ENCODE measurements at regions not wholly inside any gene's neighbourhood (a gene's known extent, or its start where the extent isn't known, plus 50 kb on each side); places are given as distances from the start of the nearest gene placed in this dataset.

DNA sequence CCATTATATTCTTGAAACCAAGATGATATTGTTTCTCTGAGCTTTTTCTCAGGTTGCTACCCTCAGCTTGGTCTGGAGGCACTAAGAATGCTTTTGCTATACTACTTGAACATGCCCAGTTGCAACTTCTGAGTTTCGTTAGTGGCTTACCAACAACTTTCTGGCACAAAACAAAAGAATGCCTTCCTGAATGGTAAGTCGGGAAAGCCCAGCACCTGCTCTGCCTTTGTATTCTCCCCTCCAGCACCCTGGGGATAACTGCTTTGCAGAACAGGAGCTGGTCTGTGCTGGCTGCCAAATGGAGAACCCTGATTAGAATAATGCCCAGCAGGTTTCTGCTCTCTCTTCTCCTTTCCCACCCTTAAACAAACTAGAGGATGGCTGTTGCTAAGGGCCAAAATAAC, 149.3 kb downstream of the TGFB2 start:
- TF ChIP-seq, protein P1, sequence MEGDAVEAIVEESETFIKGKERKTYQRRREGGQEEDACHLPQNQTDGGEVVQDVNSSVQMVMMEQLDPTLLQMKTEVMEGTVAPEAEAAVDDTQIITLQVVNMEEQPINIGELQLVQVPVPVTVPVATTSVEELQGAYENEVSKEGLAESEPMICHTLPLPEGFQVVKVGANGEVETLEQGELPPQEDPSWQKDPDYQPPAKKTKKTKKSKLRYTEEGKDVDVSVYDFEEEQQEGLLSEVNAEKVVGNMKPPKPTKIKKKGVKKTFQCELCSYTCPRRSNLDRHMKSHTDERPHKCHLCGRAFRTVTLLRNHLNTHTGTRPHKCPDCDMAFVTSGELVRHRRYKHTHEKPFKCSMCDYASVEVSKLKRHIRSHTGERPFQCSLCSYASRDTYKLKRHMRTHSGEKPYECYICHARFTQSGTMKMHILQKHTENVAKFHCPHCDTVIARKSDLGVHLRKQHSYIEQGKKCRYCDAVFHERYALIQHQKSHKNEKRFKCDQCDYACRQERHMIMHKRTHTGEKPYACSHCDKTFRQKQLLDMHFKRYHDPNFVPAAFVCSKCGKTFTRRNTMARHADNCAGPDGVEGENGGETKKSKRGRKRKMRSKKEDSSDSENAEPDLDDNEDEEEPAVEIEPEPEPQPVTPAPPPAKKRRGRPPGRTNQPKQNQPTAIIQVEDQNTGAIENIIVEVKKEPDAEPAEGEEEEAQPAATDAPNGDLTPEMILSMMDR (conservative IDR thresholded peaks at IDR 0.05; ENCODE audit: low read depth, low read length), result no peak
- Histone ChIP-seq H3K9ac (peak overlapping the region; percentile 52), H3K36me3 (ENCODE audit: insufficient read depth) (no peaks in the 10 kb centered on the region), H3K79me2 (ENCODE audit: insufficient read depth, low read depth) (no peaks in the 10 kb centered on the region), H4K20me1 (ENCODE audit: insufficient read depth) (no peaks in the 10 kb centered on the region), H3K27ac (peak overlapping the region; percentile 92), H3K4me3 (IDR thresholded peaks at IDR 0.05; ENCODE audit: insufficient read depth, low read depth, low read length) (no peak overlapping the region), H3K4me2 (peak overlapping the region; percentile 92), H3K27me3 (ENCODE audit: insufficient read depth, low read depth) (no peaks in the 10 kb centered on the region), H3K4me1 (ENCODE audit: low read depth, poor library complexity, severe bottlenecking) (peaks cover 81% of the 10 kb centered on the region), H2AFZ (ENCODE audit: low read depth) (peak overlapping the region; percentile 11)

DNA sequence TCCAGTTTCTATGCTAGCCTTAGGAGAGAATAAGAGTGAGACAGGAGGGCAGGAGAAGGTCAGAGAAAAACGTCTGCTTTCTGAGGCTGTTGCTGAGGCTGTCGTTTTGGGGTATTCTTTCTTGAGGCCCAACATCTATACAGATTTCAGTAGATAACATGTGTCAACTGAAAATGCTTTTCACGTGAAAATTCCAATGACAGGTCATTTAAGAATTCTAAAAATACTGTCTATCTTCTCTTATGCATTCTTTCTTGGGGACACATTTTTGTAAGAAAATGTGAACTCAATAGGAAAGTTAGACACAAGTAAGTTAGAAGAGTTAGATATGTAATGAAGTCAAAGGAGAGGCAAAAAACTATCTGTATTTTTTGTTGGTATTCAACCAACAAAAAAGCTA, 150.8 kb downstream of the TGFB2 start:
- no peaks in the 10 kb centered on the region for H3K36me3 ChIP-seq (ENCODE audit: insufficient read depth)
- no peak overlapping the region for H2AFZ ChIP-seq (ENCODE audit: low read depth)
- H3K4me3 ChIP-seq (IDR thresholded peaks at IDR 0.05; ENCODE audit: insufficient read depth, low read depth, low read length), result no peak overlapping the region
- TF ChIP-seq, protein P1 (conservative IDR thresholded peaks at IDR 0.05; ENCODE audit: low read depth, low read length), result no peak
- peaks cover 66% of the 10 kb centered on the region for H3K4me1 ChIP-seq (ENCODE audit: low read depth, poor library complexity, severe bottlenecking)
- no peaks in the 10 kb centered on the region for H3K27me3 ChIP-seq (ENCODE audit: insufficient read depth, low read depth)
- no peaks in the 10 kb centered on the region for H4K20me1 ChIP-seq (ENCODE audit: insufficient read depth)
- peak overlapping the region; percentile 92; the same call in 1 of the 2 replicates for H3K27ac ChIP-seq
- H3K79me2 ChIP-seq (ENCODE audit: insufficient read depth, low read depth), result no peaks in the 10 kb centered on the region
- H3K4me2 ChIP-seq, result peak overlapping the region; percentile 92
- peak overlapping the region; percentile 52; the same call in 1 of the 2 replicates for H3K9ac ChIP-seq

- H3K9ac ChIP-seq, result no peak overlapping the region
- no peak overlapping the region for H2AFZ ChIP-seq (ENCODE audit: low read depth)
- no peaks in the 10 kb centered on the region for H3K79me2 ChIP-seq (ENCODE audit: insufficient read depth, low read depth)
- TF ChIP-seq, protein P1 (conservative IDR thresholded peaks at IDR 0.05; ENCODE audit: low read depth, low read length), result no peak
- no peaks in the 10 kb centered on the region for H4K20me1 ChIP-seq (ENCODE audit: insufficient read depth)
- H3K4me3 ChIP-seq (IDR thresholded peaks at IDR 0.05; ENCODE audit: insufficient read depth, low read depth, low read length), result no peak overlapping the region
- peak overlapping the region; percentile 92; the same call in 1 of the 2 replicates for H3K4me2 ChIP-seq
- peak overlapping the region; percentile 92; the same call in 1 of the 2 replicates for H3K27ac ChIP-seq
- peaks cover 60% of the 10 kb centered on the region for H3K4me1 ChIP-seq (ENCODE audit: low read depth, poor library complexity, severe bottlenecking)
- H3K27me3 ChIP-seq (ENCODE audit: insufficient read depth, low read depth), result no peaks in the 10 kb centered on the region
- no peaks in the 10 kb centered on the region for H3K36me3 ChIP-seq (ENCODE audit: insufficient read depth)
These were observed 151.4 kb downstream of the TGFB2 start for GRCh38 chr1:218496561-218496960.

DNA sequence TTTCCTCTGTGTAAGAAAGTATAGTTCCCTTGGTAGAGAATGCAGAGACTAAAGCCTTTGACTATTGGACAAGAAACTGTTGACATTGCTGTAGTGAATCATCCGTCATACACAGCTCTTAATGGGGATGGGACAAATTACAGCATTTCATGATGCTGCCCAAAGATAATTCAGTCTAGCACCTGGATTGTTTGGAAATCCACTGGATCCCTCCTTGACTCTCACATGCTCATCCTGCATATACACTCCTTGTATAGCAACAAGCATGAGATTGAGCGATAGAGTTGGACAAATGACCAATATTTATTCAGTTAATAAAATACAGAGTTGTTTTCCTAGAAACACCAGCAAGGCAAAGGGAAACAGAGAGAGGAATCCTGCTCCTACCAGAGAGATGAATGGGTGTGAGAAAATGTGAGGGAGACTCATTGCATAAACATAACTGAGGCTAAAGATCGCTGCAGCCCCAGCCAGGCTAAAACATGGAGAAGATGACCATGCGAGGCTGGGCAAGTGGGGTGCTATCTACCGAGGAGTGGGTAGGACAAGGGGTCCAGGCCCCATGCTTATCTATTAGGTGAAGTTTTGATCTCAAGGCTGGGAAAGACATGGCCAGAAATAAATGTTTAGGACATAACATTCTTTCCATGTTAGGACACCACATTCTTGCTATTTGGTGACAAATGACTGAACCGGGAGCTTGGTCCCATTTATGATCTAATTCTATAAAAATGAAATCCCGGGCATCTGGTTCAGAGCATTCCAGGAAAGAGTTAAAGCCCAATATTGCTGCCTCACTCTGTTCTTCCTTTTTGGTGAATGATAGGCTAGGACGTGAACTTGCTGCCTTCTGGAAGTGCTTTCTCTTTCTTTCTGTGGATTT, 153.2 kb downstream of the TGFB2 start:
- Histone ChIP-seq H3K9ac (no peak overlapping the region), H3K4me2 (no peak overlapping the region), H3K4me1 (ENCODE audit: low read depth, poor library complexity, severe bottlenecking) (peaks cover 43% of the 10 kb centered on the region), H3K27me3 (ENCODE audit: insufficient read depth, low read depth) (no peaks in the 10 kb centered on the region), H3K4me3 (IDR thresholded peaks at IDR 0.05; ENCODE audit: insufficient read depth, low read depth, low read length) (no peak overlapping the region), H3K27ac (no peak overlapping the region), H2AFZ (ENCODE audit: low read depth) (no peak overlapping the region), H4K20me1 (ENCODE audit: insufficient read depth) (no peaks in the 10 kb centered on the region), H3K36me3 (ENCODE audit: insufficient read depth) (no peaks in the 10 kb centered on the region), H3K79me2 (ENCODE audit: insufficient read depth, low read depth) (no peaks in the 10 kb centered on the region)
- TF ChIP-seq, protein P1 (conservative IDR thresholded peaks at IDR 0.05; ENCODE audit: low read depth, low read length), result no peak

Measured in KMS-11 (cell line).